ENCODE measurements at regions not wholly inside any gene's neighbourhood (a gene's known extent, or its start where the extent isn't known, plus 50 kb on each side); places are given as distances from the start of the nearest gene placed in this dataset.
A peak's percentile ranks its signal among the peaks of the same experiment; 100 is the strongest.
"Not testable (repeated sequence)": the region's sequence is repeated elsewhere in the genome, so short reads cannot be mapped to it uniquely, and the experiment has no call there.

GRCh38 chr7:119968411-119968810 is 304.6 kb upstream of the KCND2 start:
- DNase-seq: not testable (repeated sequence)

GRCh38 chr7:119969054-119969453 is 303.9 kb upstream of the KCND2 start:
- no peak for DNase-seq

GRCh38 chr7:119969763-119970162 is 303.2 kb upstream of the KCND2 start:
- DNase-seq: no peak

- no peak for DNase-seq
Observed at GRCh38 chr7:119974972-119975371, 298.0 kb upstream of the KCND2 start.

GRCh38 chr7:119982884-119983283 is 290.1 kb upstream of the KCND2 start:
- no peak for DNase-seq

- DNase-seq: no peak
Observed at GRCh38 chr7:119983468-119983867, 289.5 kb upstream of the KCND2 start.

GRCh38 chr7:119984247-119984646 is 288.7 kb upstream of the KCND2 start:
- no peak for DNase-seq

GRCh38 chr7:119988401-119988800 is 284.6 kb upstream of the KCND2 start:
- DNase-seq: no peak

GRCh38 chr7:119994928-119995327 is 278.0 kb upstream of the KCND2 start:
- no peak for DNase-seq

- no peak for DNase-seq
Observed at GRCh38 chr7:119996634-119997033, 276.3 kb upstream of the KCND2 start.

GRCh38 chr7:119999738-120000475 is 273.1 kb upstream of the KCND2 start:
- DNase-seq: no peak

GRCh38 chr7:120005720-120006119 is 267.3 kb upstream of the KCND2 start:
- DNase-seq: no peak

GRCh38 chr7:120014301-120014700 is 258.7 kb upstream of the KCND2 start:
- DNase-seq: not testable (repeated sequence)

- no peak for DNase-seq
Observed at GRCh38 chr7:120014925-120015465, 258.0 kb upstream of the KCND2 start.

- no peak for DNase-seq
Observed at GRCh38 chr7:120021085-120021484, 251.9 kb upstream of the KCND2 start.

GRCh38 chr7:120023494-120024167 is 249.3 kb upstream of the KCND2 start:
- no peak for DNase-seq

- no peak for DNase-seq
Observed at GRCh38 chr7:120028636-120029035, 244.3 kb upstream of the KCND2 start.

GRCh38 chr7:120030876-120031275 is 242.1 kb upstream of the KCND2 start:
- no peak for DNase-seq

GRCh38 chr7:120033114-120033513 is 239.9 kb upstream of the KCND2 start:
- no peak for DNase-seq

GRCh38 chr7:120039138-120039537 is 233.8 kb upstream of the KCND2 start:
- DNase-seq: no peak

- DNase-seq: no peak
Observed at GRCh38 chr7:120041798-120042197, 231.2 kb upstream of the KCND2 start.

GRCh38 chr7:120043250-120043649 is 229.7 kb upstream of the KCND2 start:
- no peak for DNase-seq

GRCh38 chr7:120052884-120053382 is 220.0 kb upstream of the KCND2 start:
- peak; percentile 16 for DNase-seq

- no peak for DNase-seq
Observed at GRCh38 chr7:120053390-120053961, 219.5 kb upstream of the KCND2 start.
